GM20000 (cell line): ENCODE measurements at regions not wholly inside any gene's neighbourhood (a gene's known extent, or its start where the extent isn't known, plus 50 kb on each side); places are given as distances from the start of the nearest gene placed in this dataset.

Source experiments
- DNase-seq: peaks from one replicate; pipeline ENCODE4 v3.0.0; 2012; ENCODE audit warnings: low spot score
- CTCF ChIP-seq: IDR thresholded peaks from 2 replicates; pipeline ENCODE4 v1.5.1; 2012; ENCODE audit warnings: mild to moderate bottlenecking, control low read depth; ENCODE audit errors: extremely low read depth, missing control alignments

GRCh38 chr6:97697456-97697855 lies 414.4 kb upstream of the MMS22L start:
- no peak for TF ChIP-seq CTCF
- no peak for DNase-seq

GRCh38 chr6:97701801-97702200 lies 418.8 kb upstream of the MMS22L start:
- no peak for DNase-seq
- TF ChIP-seq CTCF, result no peak

GRCh38 chr6:97702248-97702647 lies 419.2 kb upstream of the MMS22L start:
- DNase-seq, result no peak
- no peak for TF ChIP-seq CTCF

- no peak for TF ChIP-seq CTCF
- no peak for DNase-seq
Measured at GRCh38 chr6:97703661-97704060, 420.6 kb upstream of the MMS22L start.

- no peak for TF ChIP-seq CTCF
- DNase-seq, result no peak
Measured at GRCh38 chr6:97705568-97705967, 422.6 kb upstream of the MMS22L start.

- no peak for DNase-seq
- no peak for TF ChIP-seq CTCF
Measured at GRCh38 chr6:97712751-97713150, 429.7 kb upstream of the MMS22L start.

- DNase-seq, result no peak
- no peak for TF ChIP-seq CTCF
Measured at GRCh38 chr6:97714772-97715171, 431.8 kb upstream of the MMS22L start.

- TF ChIP-seq CTCF, result no peak
- no peak for DNase-seq
Measured at GRCh38 chr6:97717086-97717485, 434.1 kb upstream of the MMS22L start.
